ENCODE measurements at regions not wholly inside any gene's neighbourhood (a gene's known extent, or its start where the extent isn't known, plus 50 kb on each side); places are given as distances from the start of the nearest gene placed in this dataset.

GRCh38 chr7:19439517-19439916 lies 269.3 kb downstream of the POLR1F start:
- Histone ChIP-seq H3K4me1 (ENCODE audit: control insufficient read depth, extremely low read depth, insufficient read depth, low read length) (no peaks in the 10 kb centered on the region), H3K27ac (ENCODE audit: control insufficient read depth, insufficient read depth, low read length) (no peak overlapping the region), H3K27me3 (ENCODE audit: control insufficient read depth, extremely low read depth, insufficient read depth, low read length) (no peaks in the 10 kb centered on the region), H3K9ac (ENCODE audit: control insufficient read depth, extremely low read depth, insufficient read depth, low read length) (no peak overlapping the region), H3K9me3 (ENCODE audit: control insufficient read depth, low read depth, low read length) (no peaks in the 10 kb centered on the region), H3K9me1 (ENCODE audit: control insufficient read depth, extremely low read depth, insufficient read depth, low read length) (no peaks in the 10 kb centered on the region), H3K4me2 (ENCODE audit: control insufficient read depth, extremely low read depth, insufficient read depth, low read depth, low read length) (no peak overlapping the region), H2AFZ (ENCODE audit: control insufficient read depth, low read length) (no peak overlapping the region), H3K79me2 (ENCODE audit: control insufficient read depth, insufficient read depth, low read length) (no peaks in the 10 kb centered on the region), H3K4me3 (ENCODE audit: control insufficient read depth in 2 of 3, extremely low read depth in 1 of 3, insufficient read depth in 2 of 3, low read depth in 1 of 3, low read length in 3 of 3) (no peak overlapping the region), H3K36me3 (ENCODE audit: control insufficient read depth in 2 of 2, extremely low read depth in 1 of 2, insufficient read depth in 2 of 2, low read length in 2 of 2) (no peaks in the 10 kb centered on the region), H4K20me1 (ENCODE audit: control insufficient read depth, extremely low read depth, insufficient read depth, low read length) (no peaks in the 10 kb centered on the region)
- TF ChIP-seq CTCF (optimal IDR thresholded peaks at IDR 0.05 in 1 of 3, IDR thresholded peaks at IDR 0.05 in 1 of 3, conservative IDR thresholded peaks at IDR 0.05 in 1 of 3; ENCODE audit: extremely low read depth in 1 of 3, insufficient read depth in 2 of 3, low read length in 3 of 3) = no peak
- no peak for TF ChIP-seq EZH2 (IDR thresholded peaks at IDR 0.05; ENCODE audit: low read length)
- FAIRE-seq (no peak), DNase-seq (ENCODE audit: low read depth, low spot score) (no peak)
- dilution Hi-C loops (cut with MboI; ENCODE audit: extremely low pct_ligation_motif_present, low sequenced_read_pairs) = no loop called here

- Histone ChIP-seq H3K9me3 (ENCODE audit: control insufficient read depth, low read depth, low read length) (no peaks in the 10 kb centered on the region), H3K27me3 (ENCODE audit: control insufficient read depth, extremely low read depth, insufficient read depth, low read length) (no peaks in the 10 kb centered on the region), H3K4me2 (ENCODE audit: control insufficient read depth, extremely low read depth, insufficient read depth, low read depth, low read length) (no peak overlapping the region), H4K20me1 (ENCODE audit: control insufficient read depth, extremely low read depth, insufficient read depth, low read length) (no peaks in the 10 kb centered on the region), H3K36me3 (ENCODE audit: control insufficient read depth in 2 of 2, extremely low read depth in 1 of 2, insufficient read depth in 2 of 2, low read length in 2 of 2) (no peaks in the 10 kb centered on the region), H3K9me1 (ENCODE audit: control insufficient read depth, extremely low read depth, insufficient read depth, low read length) (no peaks in the 10 kb centered on the region), H3K79me2 (ENCODE audit: control insufficient read depth, insufficient read depth, low read length) (no peaks in the 10 kb centered on the region), H3K27ac (ENCODE audit: control insufficient read depth, insufficient read depth, low read length) (no peak overlapping the region), H3K4me1 (ENCODE audit: control insufficient read depth, extremely low read depth, insufficient read depth, low read length) (no peaks in the 10 kb centered on the region), H3K9ac (ENCODE audit: control insufficient read depth, extremely low read depth, insufficient read depth, low read length) (no peak overlapping the region), H3K4me3 (ENCODE audit: control insufficient read depth in 2 of 3, extremely low read depth in 1 of 3, insufficient read depth in 2 of 3, low read depth in 1 of 3, low read length in 3 of 3) (no peak overlapping the region), H2AFZ (ENCODE audit: control insufficient read depth, low read length) (no peak overlapping the region)
- FAIRE-seq = no peak
- TF ChIP-seq CTCF (optimal IDR thresholded peaks at IDR 0.05 in 1 of 3, IDR thresholded peaks at IDR 0.05 in 1 of 3, conservative IDR thresholded peaks at IDR 0.05 in 1 of 3; ENCODE audit: extremely low read depth in 1 of 3, insufficient read depth in 2 of 3, low read length in 3 of 3) = no peak
- no peak for TF ChIP-seq EZH2 (IDR thresholded peaks at IDR 0.05; ENCODE audit: low read length)
- DNase-seq (ENCODE audit: low read depth, low spot score) = no peak
- dilution Hi-C loops (cut with MboI; ENCODE audit: extremely low pct_ligation_motif_present, low sequenced_read_pairs) = no loop called here
Observed at GRCh38 chr7:19437446-19437845, 271.4 kb downstream of the POLR1F start.
